Thoracic aorta (tissue), 2 donors: ENCODE measurements at regions not wholly inside any gene's neighbourhood (a gene's known extent, or its start where the extent isn't known, plus 50 kb on each side); places are given as distances from the start of the nearest gene placed in this dataset.

Source experiments
- ATAC-seq: fragments of 150-250 bp; one replicate; pipeline ENCODE4 v1.8.0; 2017; ENCODE audit warnings: low read depth; ENCODE audit not compliant: insufficient number of reproducible peaks, low FRiP score
- DNase-seq: peaks from one replicate; pipeline ENCODE4 v3.0.0-alpha.2; 2020; ENCODE audit warnings: low spot score
- H3K27ac ChIP-seq, 2 donors: fragments of 200-600 bp; sonication (generic); 1 replicate in 1 of 2; 2 replicates in 1 of 2; pipeline ENCODE4 v1.5.1; 2016; ENCODE audit warnings: mild to moderate bottlenecking in 2 of 2, moderate library complexity in 2 of 2
- H3K27me3 ChIP-seq: fragments of 200-600 bp; sonication (generic); replicated peaks from 2 replicates; pipeline ENCODE4 v1.6.0; 2016; ENCODE audit warnings: mild to moderate bottlenecking; ENCODE audit not compliant: insufficient read depth
- H3K36me3 ChIP-seq: fragments of 200-600 bp; sonication (generic); one replicate; pipeline ENCODE4 v1.5.1; 2016
- H3K4me1 ChIP-seq, 2 donors: fragments of 200-600 bp; sonication (generic); 1 replicate in 1 of 2; 2 replicates in 1 of 2; pipeline versions ENCODE4 v1.5.1 to v1.6.0; 2016; ENCODE audit warnings: low read depth in 2 of 2, mild to moderate bottlenecking in 1 of 2; ENCODE audit not compliant: control insufficient read depth in 1 of 2
- H3K4me3 ChIP-seq: fragments of 200-600 bp; sonication (generic); 2 replicates; pipeline ENCODE4 v1.5.1; 2016; ENCODE audit warnings: mild to moderate bottlenecking
- H3K9me3 ChIP-seq: fragments of 200-600 bp; sonication (generic); 2 replicates; pipeline ENCODE4 v1.5.1; 2016
- TF ChIP-seq, protein P1 (sequence below): fragments of 200-600 bp; sonication (generic); IDR thresholded peaks from one replicate; pipeline ENCODE4 v1.5.1; 2019; ENCODE audit warnings: antibody characterized with exemption

DNA sequence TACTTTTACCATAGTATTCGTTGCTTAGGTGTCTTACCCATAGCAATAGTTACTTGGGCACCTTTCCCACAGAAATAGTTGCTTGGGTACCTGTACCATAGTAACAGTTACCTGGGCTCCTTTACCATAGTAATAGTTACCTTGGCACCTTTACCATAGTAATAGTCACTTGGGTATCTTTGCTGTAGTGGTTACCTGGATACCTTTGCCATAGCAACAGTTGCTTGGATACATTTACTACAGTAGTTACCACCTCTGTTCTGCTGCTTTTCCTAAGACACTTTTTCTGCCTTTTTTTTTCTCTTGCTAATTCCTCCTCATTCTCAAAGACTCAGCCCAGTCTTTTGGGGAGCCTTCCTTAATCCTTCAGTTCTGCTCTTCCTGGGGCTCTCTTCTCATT is 272.8 kb upstream of the PUDP start:
- TF ChIP-seq, protein P1, sequence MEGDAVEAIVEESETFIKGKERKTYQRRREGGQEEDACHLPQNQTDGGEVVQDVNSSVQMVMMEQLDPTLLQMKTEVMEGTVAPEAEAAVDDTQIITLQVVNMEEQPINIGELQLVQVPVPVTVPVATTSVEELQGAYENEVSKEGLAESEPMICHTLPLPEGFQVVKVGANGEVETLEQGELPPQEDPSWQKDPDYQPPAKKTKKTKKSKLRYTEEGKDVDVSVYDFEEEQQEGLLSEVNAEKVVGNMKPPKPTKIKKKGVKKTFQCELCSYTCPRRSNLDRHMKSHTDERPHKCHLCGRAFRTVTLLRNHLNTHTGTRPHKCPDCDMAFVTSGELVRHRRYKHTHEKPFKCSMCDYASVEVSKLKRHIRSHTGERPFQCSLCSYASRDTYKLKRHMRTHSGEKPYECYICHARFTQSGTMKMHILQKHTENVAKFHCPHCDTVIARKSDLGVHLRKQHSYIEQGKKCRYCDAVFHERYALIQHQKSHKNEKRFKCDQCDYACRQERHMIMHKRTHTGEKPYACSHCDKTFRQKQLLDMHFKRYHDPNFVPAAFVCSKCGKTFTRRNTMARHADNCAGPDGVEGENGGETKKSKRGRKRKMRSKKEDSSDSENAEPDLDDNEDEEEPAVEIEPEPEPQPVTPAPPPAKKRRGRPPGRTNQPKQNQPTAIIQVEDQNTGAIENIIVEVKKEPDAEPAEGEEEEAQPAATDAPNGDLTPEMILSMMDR, result no peak
- Histone ChIP-seq H3K9me3 (no peaks in the 10 kb centered on the region), H3K36me3 (no peaks in the 10 kb centered on the region), H3K27me3 (no peaks in the 10 kb centered on the region), H3K4me1 (no peaks in the 10 kb centered on the region), H3K4me3 (no peak overlapping the region), H3K27ac (no peak overlapping the region)
- DNase-seq, result no peak
- no peak for ATAC-seq

- no peaks in the 10 kb centered on the region for H3K4me1 ChIP-seq
- no peak overlapping the region for H3K27ac ChIP-seq
- H3K9me3 ChIP-seq, result no peaks in the 10 kb centered on the region
- DNase-seq (no peak), ATAC-seq (no peak)
- H3K27me3 ChIP-seq, result no peaks in the 10 kb centered on the region
- no peak overlapping the region for H3K4me3 ChIP-seq
- TF ChIP-seq, protein P1, result no peak
- no peaks in the 10 kb centered on the region for H3K36me3 ChIP-seq
These were observed 266.8 kb upstream of the PUDP start for GRCh38 chrX:7414753-7415152.

DNA sequence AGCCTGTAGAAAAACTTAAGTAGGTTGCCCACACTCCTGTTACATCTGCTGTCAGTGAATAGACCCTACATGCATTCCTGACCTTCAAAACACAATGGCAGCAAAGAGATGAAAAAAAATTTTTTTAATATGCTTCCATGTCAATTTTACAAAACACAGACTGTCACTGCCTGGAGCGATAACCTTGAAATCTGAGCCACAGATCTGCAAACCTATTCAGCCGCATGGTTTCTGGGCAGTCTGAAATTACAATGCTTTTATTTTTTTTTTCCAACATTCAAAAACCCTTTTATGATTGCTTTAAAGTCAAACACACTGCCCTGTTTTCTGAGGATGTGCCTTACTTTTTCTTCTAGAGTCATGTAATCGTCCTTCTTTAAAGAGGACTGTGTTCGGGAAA is 264.9 kb upstream of the PUDP start:
- Histone ChIP-seq H3K4me1 (no peaks in the 10 kb centered on the region), H3K36me3 (no peaks in the 10 kb centered on the region), H3K27ac (no peak overlapping the region), H3K27me3 (no peaks in the 10 kb centered on the region), H3K9me3 (no peaks in the 10 kb centered on the region), H3K4me3 (no peak overlapping the region)
- no peak for ATAC-seq
- no peak for DNase-seq
- TF ChIP-seq, protein P1, result no peak

- ATAC-seq (no peak), DNase-seq (no peak)
- H3K27me3 ChIP-seq, result no peaks in the 10 kb centered on the region
- H3K9me3 ChIP-seq, result no peaks in the 10 kb centered on the region
- H3K4me3 ChIP-seq, result no peak overlapping the region
- no peaks in the 10 kb centered on the region for H3K36me3 ChIP-seq
- TF ChIP-seq, protein P1, result no peak
- H3K27ac ChIP-seq, result no peak overlapping the region
- H3K4me1 ChIP-seq, result no peaks in the 10 kb centered on the region
These were observed 261.9 kb upstream of the PUDP start for GRCh38 chrX:7409866-7410265.

GRCh38 chrX:7399373-7399772 is 251.4 kb upstream of the PUDP start:
- no peaks in the 10 kb centered on the region for H3K4me1 ChIP-seq
- TF ChIP-seq, protein P1, result no peak
- H3K4me3 ChIP-seq, result no peak overlapping the region
- no peaks in the 10 kb centered on the region for H3K36me3 ChIP-seq
- no peak for DNase-seq
- H3K27ac ChIP-seq, result no peak overlapping the region
- no peaks in the 10 kb centered on the region for H3K27me3 ChIP-seq
- ATAC-seq, result no peak
- no peaks in the 10 kb centered on the region for H3K9me3 ChIP-seq
